Type B pancreatic cell (in vitro differentiated cells): ENCODE measurements at regions not wholly inside any gene's neighbourhood (a gene's known extent, or its start where the extent isn't known, plus 50 kb on each side); places are given as distances from the start of the nearest gene placed in this dataset.

Source experiments
- DNase-seq: peaks from one replicate; pipeline ENCODE4 v3.0.0; 2021; ENCODE audit warnings: mixed read lengths; ENCODE audit not compliant: unreplicated experiment; ENCODE audit errors: extremely low spot score
- H3K27ac Mint-ChIP-seq: 2 replicates; pipeline ENCODE4 v1.8.0; 2021; ENCODE audit warnings: mild to moderate bottlenecking, mixed read lengths
- H3K27me3 Mint-ChIP-seq: 2 replicates; pipeline ENCODE4 v1.8.0; 2021; ENCODE audit warnings: mixed read lengths
- H3K36me3 Mint-ChIP-seq: 2 replicates; pipeline ENCODE4 v1.8.0; 2021; ENCODE audit warnings: mixed read lengths
- H3K4me1 Mint-ChIP-seq: one replicate; pipeline ENCODE4 v1.8.0; 2021; ENCODE audit warnings: mixed read lengths; ENCODE audit not compliant: unreplicated experiment
- H3K4me3 Mint-ChIP-seq: 2 replicates; pipeline ENCODE4 v1.8.0; 2021; ENCODE audit warnings: mild to moderate bottlenecking, mixed read lengths
- H3K9me3 Mint-ChIP-seq: 2 replicates; pipeline ENCODE4 v1.8.0; 2021; ENCODE audit warnings: mixed read lengths
- CTCF ChIP-seq: fragments of 200-600 bp; sonication (generic); conservative IDR thresholded peaks from 2 replicates; pipeline ENCODE4 v1.5.0; 2021; ENCODE audit warnings: antibody characterized with exemption, mild to moderate bottlenecking

GRCh38 chr5:165201369-165201768 is 1696.0 kb downstream of the MAT2B start:
- DNase-seq, result no peak
- H3K9me3 Mint-ChIP-seq, result no peaks in the 10 kb centered on the region
- H3K4me3 Mint-ChIP-seq, result no peak overlapping the region
- TF ChIP-seq CTCF, result no peak
- no peaks in the 10 kb centered on the region for H3K27me3 Mint-ChIP-seq
- peaks cover 10% of the 10 kb centered on the region for H3K4me1 Mint-ChIP-seq
- no peaks in the 10 kb centered on the region for H3K36me3 Mint-ChIP-seq
- no peak overlapping the region for H3K27ac Mint-ChIP-seq

GRCh38 chr5:165201771-165202518 is 1696.5 kb downstream of the MAT2B start:
- Mint-ChIP-seq H3K9me3 (no peaks in the 10 kb centered on the region), H3K4me1 (peaks cover 10% of the 10 kb centered on the region), H3K27me3 (no peaks in the 10 kb centered on the region), H3K36me3 (no peaks in the 10 kb centered on the region), H3K4me3 (no peak overlapping the region), H3K27ac (no peak overlapping the region)
- DNase-seq, result no peak
- TF ChIP-seq CTCF, result no peak

GRCh38 chr5:165202519-165202910 is 1697.1 kb downstream of the MAT2B start:
- H3K36me3 Mint-ChIP-seq, result no peaks in the 10 kb centered on the region
- H3K9me3 Mint-ChIP-seq, result no peaks in the 10 kb centered on the region
- H3K4me1 Mint-ChIP-seq, result peaks cover 10% of the 10 kb centered on the region
- H3K27ac Mint-ChIP-seq, result no peak overlapping the region
- no peaks in the 10 kb centered on the region for H3K27me3 Mint-ChIP-seq
- H3K4me3 Mint-ChIP-seq, result no peak overlapping the region
- no peak for TF ChIP-seq CTCF
- DNase-seq, result no peak

- Mint-ChIP-seq H3K27ac (peak overlapping the region; percentile 43), H3K27me3 (no peaks in the 10 kb centered on the region), H3K4me3 (peak overlapping the region; percentile 49), H3K4me1 (peaks cover 22% of the 10 kb centered on the region), H3K9me3 (no peaks in the 10 kb centered on the region), H3K36me3 (no peaks in the 10 kb centered on the region)
- no peak for DNase-seq
- TF ChIP-seq CTCF, result peak; percentile 87
Measured at GRCh38 chr5:165209101-165209727, 1703.8 kb downstream of the MAT2B start.

- TF ChIP-seq CTCF, result no peak
- no peaks in the 10 kb centered on the region for H3K9me3 Mint-ChIP-seq
- no peaks in the 10 kb centered on the region for H3K36me3 Mint-ChIP-seq
- DNase-seq, result no peak
- H3K4me3 Mint-ChIP-seq, result no peak overlapping the region
- H3K4me1 Mint-ChIP-seq, result peaks cover 4% of the 10 kb centered on the region
- H3K27me3 Mint-ChIP-seq, result no peaks in the 10 kb centered on the region
- H3K27ac Mint-ChIP-seq, result no peak overlapping the region
Measured at GRCh38 chr5:165224366-165225045, 1719.1 kb downstream of the MAT2B start.
